HCT116 (cell line): ENCODE measurements at regions not wholly inside any gene's neighbourhood (a gene's known extent, or its start where the extent isn't known, plus 50 kb on each side); places are given as distances from the start of the nearest gene placed in this dataset.

Experiments used
- SRF ChIP-seq: IDR thresholded peaks from 2 replicates; pipeline ENCODE4 v1.6.1; 2012; ENCODE audit warnings: low read depth
- ZNF274 ChIP-seq: fragments of 200-500 bp; sonication (Bioruptor generic); IDR thresholded peaks from 2 replicates; pipeline ENCODE4 v1.6.1; 2014; ENCODE audit warnings: mild to moderate bottlenecking, low read depth, low read length, inconsistent platforms
- TF ChIP-seq, protein P1 (sequence below), 3 experiments: fragments of 200-600 bp in 1 of 3; sonication (generic) in 1 of 3; IDR thresholded peaks in 2 of 3; conservative IDR thresholded peaks in 1 of 3; 2 replicates each; pipeline ENCODE4 v1.5.1; 2012 to 2017; ENCODE audit warnings: low read depth in 2 of 3, low read length in 2 of 3, antibody characterized with exemption in 1 of 3, borderline replicate concordance in 1 of 3, control low read depth in 1 of 3, mild to moderate bottlenecking in 1 of 3, mixed read lengths in 1 of 3, mixed run types in 1 of 3, moderate library complexity in 1 of 3; ENCODE audit not compliant: insufficient read depth in 1 of 3
- TF ChIP-seq, protein P2 (sequence below): IDR thresholded peaks from 2 replicates; pipeline ENCODE4 v1.6.1; 2012

DNA sequence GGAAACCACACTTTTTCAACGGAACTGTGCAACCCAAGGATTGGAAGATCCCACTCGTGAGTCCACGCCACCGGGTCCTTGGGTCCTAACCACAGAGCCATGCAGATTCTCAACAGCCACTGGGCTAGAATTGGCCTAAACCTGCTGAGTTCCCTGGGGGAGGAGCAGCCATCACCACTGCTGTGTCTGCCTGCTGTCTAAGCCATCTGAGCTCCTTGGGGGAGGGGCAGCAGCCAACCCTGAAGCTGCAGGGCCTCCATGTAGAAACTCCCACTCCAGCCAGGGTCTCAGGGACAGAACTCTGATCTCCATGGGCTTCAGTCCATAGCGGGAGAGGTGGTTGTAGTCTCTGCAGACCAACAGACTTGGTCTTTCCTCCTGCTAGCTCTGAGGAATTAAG, 154.6 kb upstream of the VGLL2 start:
- TF ChIP-seq, protein P1, sequence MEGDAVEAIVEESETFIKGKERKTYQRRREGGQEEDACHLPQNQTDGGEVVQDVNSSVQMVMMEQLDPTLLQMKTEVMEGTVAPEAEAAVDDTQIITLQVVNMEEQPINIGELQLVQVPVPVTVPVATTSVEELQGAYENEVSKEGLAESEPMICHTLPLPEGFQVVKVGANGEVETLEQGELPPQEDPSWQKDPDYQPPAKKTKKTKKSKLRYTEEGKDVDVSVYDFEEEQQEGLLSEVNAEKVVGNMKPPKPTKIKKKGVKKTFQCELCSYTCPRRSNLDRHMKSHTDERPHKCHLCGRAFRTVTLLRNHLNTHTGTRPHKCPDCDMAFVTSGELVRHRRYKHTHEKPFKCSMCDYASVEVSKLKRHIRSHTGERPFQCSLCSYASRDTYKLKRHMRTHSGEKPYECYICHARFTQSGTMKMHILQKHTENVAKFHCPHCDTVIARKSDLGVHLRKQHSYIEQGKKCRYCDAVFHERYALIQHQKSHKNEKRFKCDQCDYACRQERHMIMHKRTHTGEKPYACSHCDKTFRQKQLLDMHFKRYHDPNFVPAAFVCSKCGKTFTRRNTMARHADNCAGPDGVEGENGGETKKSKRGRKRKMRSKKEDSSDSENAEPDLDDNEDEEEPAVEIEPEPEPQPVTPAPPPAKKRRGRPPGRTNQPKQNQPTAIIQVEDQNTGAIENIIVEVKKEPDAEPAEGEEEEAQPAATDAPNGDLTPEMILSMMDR (IDR thresholded peaks at IDR 0.05 in 2 of 3, conservative IDR thresholded peaks at IDR 0.05 in 1 of 3; ENCODE audit: borderline replicate concordance in 1 of 3, insufficient read depth in 1 of 3, low read depth in 2 of 3, low read length in 2 of 3): no peak
- TF ChIP-seq SRF (no peak), ZNF274 (no peak)
- TF ChIP-seq, protein P2, sequence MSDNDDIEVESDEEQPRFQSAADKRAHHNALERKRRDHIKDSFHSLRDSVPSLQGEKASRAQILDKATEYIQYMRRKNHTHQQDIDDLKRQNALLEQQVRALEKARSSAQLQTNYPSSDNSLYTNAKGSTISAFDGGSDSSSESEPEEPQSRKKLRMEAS: no peak
